ENCODE measurements at regions not wholly inside any gene's neighbourhood (a gene's known extent, or its start where the extent isn't known, plus 50 kb on each side); places are given as distances from the start of the nearest gene placed in this dataset.
A peak's percentile ranks its signal among the peaks of the same experiment; 100 is the strongest.

GRCh38 chr9:19965336-19965735 is 176.5 kb upstream of the SLC24A2 start:
- no peak overlapping the region for H3K4me3 Mint-ChIP-seq
- no peak overlapping the region for H3K27ac Mint-ChIP-seq
- H3K27me3 Mint-ChIP-seq (ENCODE audit: low read depth), result peaks cover 13% of the 10 kb centered on the region
- H3K9me3 Mint-ChIP-seq, result no peaks in the 10 kb centered on the region
- H3K4me1 Mint-ChIP-seq (ENCODE audit: low read depth), result peaks cover 4% of the 10 kb centered on the region
- no peak for DNase-seq (ENCODE audit: low spot score)
- no peaks in the 10 kb centered on the region for H3K36me3 Mint-ChIP-seq (ENCODE audit: low read depth)

- no peak for DNase-seq (ENCODE audit: low spot score)
- Mint-ChIP-seq H3K4me1 (ENCODE audit: low read depth) (peaks cover 8% of the 10 kb centered on the region), H3K4me3 (no peak overlapping the region), H3K27me3 (ENCODE audit: low read depth) (peaks cover 21% of the 10 kb centered on the region), H3K9me3 (no peaks in the 10 kb centered on the region), H3K27ac (no peak overlapping the region), H3K36me3 (ENCODE audit: low read depth) (no peaks in the 10 kb centered on the region)
These were observed 159.2 kb upstream of the SLC24A2 start for GRCh38 chr9:19947996-19948395.

GRCh38 chr9:19946441-19947109 is 157.7 kb upstream of the SLC24A2 start:
- Mint-ChIP-seq H3K36me3 (ENCODE audit: low read depth) (no peaks in the 10 kb centered on the region), H3K27me3 (ENCODE audit: low read depth) (peaks cover 24% of the 10 kb centered on the region), H3K27ac (no peak overlapping the region), H3K4me1 (ENCODE audit: low read depth) (peaks cover 8% of the 10 kb centered on the region), H3K9me3 (no peaks in the 10 kb centered on the region), H3K4me3 (no peak overlapping the region)
- no peak for DNase-seq (ENCODE audit: low spot score)

GRCh38 chr9:19941874-19942273 is 153.0 kb upstream of the SLC24A2 start:
- H3K36me3 Mint-ChIP-seq (ENCODE audit: low read depth), result no peaks in the 10 kb centered on the region
- H3K4me3 Mint-ChIP-seq, result no peak overlapping the region
- H3K27ac Mint-ChIP-seq, result no peak overlapping the region
- H3K27me3 Mint-ChIP-seq (ENCODE audit: low read depth), result peaks cover 22% of the 10 kb centered on the region
- no peak for DNase-seq (ENCODE audit: low spot score)
- H3K9me3 Mint-ChIP-seq, result no peaks in the 10 kb centered on the region
- peaks cover 6% of the 10 kb centered on the region for H3K4me1 Mint-ChIP-seq (ENCODE audit: low read depth)

GRCh38 chr9:19940811-19941535 is 152.1 kb upstream of the SLC24A2 start:
- H3K9me3 Mint-ChIP-seq, result no peaks in the 10 kb centered on the region
- H3K4me1 Mint-ChIP-seq (ENCODE audit: low read depth), result no peaks in the 10 kb centered on the region
- H3K4me3 Mint-ChIP-seq, result no peak overlapping the region
- DNase-seq (ENCODE audit: low spot score), result no peak
- peaks cover 25% of the 10 kb centered on the region for H3K27me3 Mint-ChIP-seq (ENCODE audit: low read depth)
- no peaks in the 10 kb centered on the region for H3K36me3 Mint-ChIP-seq (ENCODE audit: low read depth)
- no peak overlapping the region for H3K27ac Mint-ChIP-seq

GRCh38 chr9:19939734-19940278 is 151.0 kb upstream of the SLC24A2 start:
- Mint-ChIP-seq H3K4me3 (no peak overlapping the region), H3K36me3 (ENCODE audit: low read depth) (no peaks in the 10 kb centered on the region), H3K9me3 (no peaks in the 10 kb centered on the region), H3K4me1 (ENCODE audit: low read depth) (no peaks in the 10 kb centered on the region), H3K27ac (no peak overlapping the region), H3K27me3 (ENCODE audit: low read depth) (peaks cover 28% of the 10 kb centered on the region)
- DNase-seq (ENCODE audit: low spot score), result no peak

- Mint-ChIP-seq H3K36me3 (ENCODE audit: low read depth) (no peaks in the 10 kb centered on the region), H3K27ac (no peak overlapping the region), H3K27me3 (ENCODE audit: low read depth) (peaks cover 27% of the 10 kb centered on the region), H3K4me1 (ENCODE audit: low read depth) (no peaks in the 10 kb centered on the region), H3K4me3 (no peak overlapping the region), H3K9me3 (no peaks in the 10 kb centered on the region)
- DNase-seq (ENCODE audit: low spot score), result no peak
These were observed 150.3 kb upstream of the SLC24A2 start for GRCh38 chr9:19938990-19939733.

GRCh38 chr9:19937121-19937520 is 148.3 kb upstream of the SLC24A2 start:
- Mint-ChIP-seq H3K9me3 (no peaks in the 10 kb centered on the region), H3K27me3 (ENCODE audit: low read depth) (peaks cover 23% of the 10 kb centered on the region)

GRCh38 chr9:19936598-19936997 is 147.8 kb upstream of the SLC24A2 start:
- Mint-ChIP-seq H3K27me3 (ENCODE audit: low read depth) (peaks cover 22% of the 10 kb centered on the region), H3K4me1 (ENCODE audit: low read depth) (peaks cover 1% of the 10 kb centered on the region), H3K36me3 (ENCODE audit: low read depth) (no peaks in the 10 kb centered on the region), H3K27ac (no peak overlapping the region), H3K4me3 (no peak overlapping the region), H3K9me3 (no peaks in the 10 kb centered on the region)
- DNase-seq (ENCODE audit: low spot score), result no peak

More at GRCh38 chr9:19937121-19937520, 148.3 kb upstream of the SLC24A2 start:
- Mint-ChIP-seq H3K36me3 (ENCODE audit: low read depth) (no peaks in the 10 kb centered on the region), H3K4me3 (no peak overlapping the region), H3K27ac (no peak overlapping the region), H3K4me1 (ENCODE audit: low read depth) (peaks cover 1% of the 10 kb centered on the region)
- DNase-seq (ENCODE audit: low spot score), result no peak

- no peaks in the 10 kb centered on the region for H3K36me3 Mint-ChIP-seq (ENCODE audit: low read depth)
- no peaks in the 10 kb centered on the region for H3K9me3 Mint-ChIP-seq
- no peak overlapping the region for H3K4me3 Mint-ChIP-seq
- peaks cover 22% of the 10 kb centered on the region for H3K27me3 Mint-ChIP-seq (ENCODE audit: low read depth)
- no peak overlapping the region for H3K27ac Mint-ChIP-seq
- H3K4me1 Mint-ChIP-seq (ENCODE audit: low read depth), result peaks cover 1% of the 10 kb centered on the region
- DNase-seq (ENCODE audit: low spot score), result no peak
These were observed 146.6 kb upstream of the SLC24A2 start for GRCh38 chr9:19935422-19935821.

- peaks cover 1% of the 10 kb centered on the region for H3K4me1 Mint-ChIP-seq (ENCODE audit: low read depth)
- no peaks in the 10 kb centered on the region for H3K36me3 Mint-ChIP-seq (ENCODE audit: low read depth)
- peaks cover 22% of the 10 kb centered on the region for H3K27me3 Mint-ChIP-seq (ENCODE audit: low read depth)
- no peak overlapping the region for H3K27ac Mint-ChIP-seq
- no peak for DNase-seq (ENCODE audit: low spot score)
- peak overlapping the region; percentile 70 for H3K4me3 Mint-ChIP-seq
- no peaks in the 10 kb centered on the region for H3K9me3 Mint-ChIP-seq
These were observed 145.5 kb upstream of the SLC24A2 start for GRCh38 chr9:19934301-19934871.

GRCh38 chr9:19931098-19931890 is 142.5 kb upstream of the SLC24A2 start:
- Mint-ChIP-seq H3K4me1 (ENCODE audit: low read depth) (peaks cover 7% of the 10 kb centered on the region), H3K27me3 (ENCODE audit: low read depth) (peaks cover 18% of the 10 kb centered on the region), H3K4me3 (no peak overlapping the region), H3K36me3 (ENCODE audit: low read depth) (no peaks in the 10 kb centered on the region), H3K27ac (no peak overlapping the region), H3K9me3 (no peaks in the 10 kb centered on the region)
- DNase-seq (ENCODE audit: low spot score), result no peak

- Mint-ChIP-seq H3K4me3 (no peak overlapping the region), H3K9me3 (no peaks in the 10 kb centered on the region), H3K36me3 (ENCODE audit: low read depth) (no peaks in the 10 kb centered on the region), H3K27ac (no peak overlapping the region), H3K4me1 (ENCODE audit: low read depth) (peaks cover 14% of the 10 kb centered on the region), H3K27me3 (ENCODE audit: low read depth) (peaks cover 8% of the 10 kb centered on the region)
- DNase-seq (ENCODE audit: low spot score), result no peak
These were observed 138.7 kb upstream of the SLC24A2 start for GRCh38 chr9:19927560-19927959.

Data from T-helper 2 cell treated with Interferon-gamma antibody and Interleukin-4, amounts not matched to agents 5 μg/mL and 100 μg/mL, for 36 hours (primary cell).